ENCODE measurements at regions not wholly inside any gene's neighbourhood (a gene's known extent, or its start where the extent isn't known, plus 50 kb on each side); places are given as distances from the start of the nearest gene placed in this dataset.

DNA sequence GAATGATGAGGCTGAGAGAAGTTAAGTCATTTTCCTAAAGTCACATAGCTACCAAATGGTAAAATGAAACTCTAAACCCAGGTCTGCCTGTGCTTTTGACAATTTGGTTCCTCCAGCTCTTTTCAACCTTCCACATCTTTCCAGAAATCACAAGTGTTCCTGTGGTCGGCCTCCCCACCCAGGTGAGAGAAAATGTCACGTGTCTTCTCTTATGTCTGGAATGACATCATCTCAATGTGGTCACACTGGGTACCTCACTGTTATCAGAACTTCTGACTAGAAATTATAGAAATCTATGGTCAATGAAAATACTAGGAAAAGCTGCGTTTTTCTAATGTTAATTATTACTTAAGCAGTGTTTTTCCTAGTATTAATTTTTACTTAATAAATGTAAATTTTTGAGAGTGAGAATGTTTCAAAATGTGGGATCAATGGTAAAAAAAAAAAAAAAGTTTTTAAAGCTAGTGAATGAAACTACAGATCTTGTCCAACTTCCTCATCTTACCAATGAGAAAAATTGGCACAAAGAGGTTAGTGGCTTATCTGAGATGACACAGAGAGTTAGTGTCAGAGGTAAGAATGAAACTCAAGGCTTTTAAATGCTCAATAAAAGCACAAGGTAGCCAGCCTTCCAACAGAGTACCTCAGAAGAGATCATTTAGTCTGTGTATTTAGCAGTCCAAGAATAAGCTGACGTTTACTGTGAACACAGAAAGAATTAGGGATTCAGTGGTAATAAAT, 228.7 kb upstream of the NR4A3 start:
- no peaks in the 10 kb centered on the region for H3K9me3 ChIP-seq (ENCODE audit: control insufficient read depth in 2 of 3, insufficient read depth in 1 of 3, low read length in 3 of 3)
- DNase-seq (no peak), FAIRE-seq (no peak)
- H3K9ac ChIP-seq (ENCODE audit: low read length in 3 of 3), result no peak overlapping the region
- no peaks in the 10 kb centered on the region for H3K36me3 ChIP-seq (ENCODE audit: control insufficient read depth in 2 of 3, insufficient read depth in 3 of 3, low read length in 3 of 3)
- intact Hi-C loops (cut with DNase I), result no loop called here
- no peaks in the 10 kb centered on the region for H3K27me3 ChIP-seq (ENCODE audit: control insufficient read depth, insufficient read depth, low read length)
- no peak overlapping the region for H3K4me3 ChIP-seq (ENCODE audit: low read length in 3 of 3)
- TF ChIP-seq, protein P1, sequence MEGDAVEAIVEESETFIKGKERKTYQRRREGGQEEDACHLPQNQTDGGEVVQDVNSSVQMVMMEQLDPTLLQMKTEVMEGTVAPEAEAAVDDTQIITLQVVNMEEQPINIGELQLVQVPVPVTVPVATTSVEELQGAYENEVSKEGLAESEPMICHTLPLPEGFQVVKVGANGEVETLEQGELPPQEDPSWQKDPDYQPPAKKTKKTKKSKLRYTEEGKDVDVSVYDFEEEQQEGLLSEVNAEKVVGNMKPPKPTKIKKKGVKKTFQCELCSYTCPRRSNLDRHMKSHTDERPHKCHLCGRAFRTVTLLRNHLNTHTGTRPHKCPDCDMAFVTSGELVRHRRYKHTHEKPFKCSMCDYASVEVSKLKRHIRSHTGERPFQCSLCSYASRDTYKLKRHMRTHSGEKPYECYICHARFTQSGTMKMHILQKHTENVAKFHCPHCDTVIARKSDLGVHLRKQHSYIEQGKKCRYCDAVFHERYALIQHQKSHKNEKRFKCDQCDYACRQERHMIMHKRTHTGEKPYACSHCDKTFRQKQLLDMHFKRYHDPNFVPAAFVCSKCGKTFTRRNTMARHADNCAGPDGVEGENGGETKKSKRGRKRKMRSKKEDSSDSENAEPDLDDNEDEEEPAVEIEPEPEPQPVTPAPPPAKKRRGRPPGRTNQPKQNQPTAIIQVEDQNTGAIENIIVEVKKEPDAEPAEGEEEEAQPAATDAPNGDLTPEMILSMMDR (IDR thresholded peaks at IDR 0.05; ENCODE audit: borderline replicate concordance, extremely low read depth, insufficient read depth), result no peak
- H3K27ac ChIP-seq (ENCODE audit: low read depth in 2 of 2, low read length in 2 of 2), result no peak overlapping the region
- H3K4me1 ChIP-seq (ENCODE audit: control insufficient read depth in 2 of 3, insufficient read depth in 2 of 3, low read depth in 1 of 3, low read length in 3 of 3), result no peaks in the 10 kb centered on the region

DNA sequence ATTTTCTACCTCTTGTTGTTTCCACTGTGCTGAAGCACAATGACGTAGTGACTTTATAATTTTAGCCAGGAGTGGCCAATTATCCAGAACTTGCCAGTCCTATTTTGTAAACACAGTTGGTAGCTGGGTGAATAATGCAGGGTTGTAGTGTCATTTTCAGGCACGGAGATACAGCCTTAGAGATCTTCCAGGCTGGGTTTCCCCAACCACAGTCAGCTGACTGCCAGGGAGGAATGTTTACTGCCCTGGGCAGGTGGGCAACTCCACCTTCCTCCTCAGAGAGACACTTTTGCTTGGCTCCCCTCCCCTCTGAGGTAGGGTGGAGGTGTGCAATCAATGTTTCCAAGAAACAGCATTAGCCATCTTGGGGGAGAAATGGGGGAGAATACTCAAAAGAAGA, 228.1 kb upstream of the NR4A3 start:
- TF ChIP-seq, protein P1 (IDR thresholded peaks at IDR 0.05; ENCODE audit: borderline replicate concordance, extremely low read depth, insufficient read depth), result no peak
- DNase-seq, result no peak
- intact Hi-C loops (cut with DNase I), result no loop called here
- Histone ChIP-seq H3K36me3 (ENCODE audit: control insufficient read depth in 2 of 3, insufficient read depth in 3 of 3, low read length in 3 of 3) (no peaks in the 10 kb centered on the region), H3K9me3 (ENCODE audit: control insufficient read depth in 2 of 3, insufficient read depth in 1 of 3, low read length in 3 of 3) (no peaks in the 10 kb centered on the region), H3K9ac (ENCODE audit: low read length in 3 of 3) (no peak overlapping the region), H3K27me3 (ENCODE audit: control insufficient read depth, insufficient read depth, low read length) (no peaks in the 10 kb centered on the region), H3K27ac (ENCODE audit: low read depth in 2 of 2, low read length in 2 of 2) (no peak overlapping the region), H3K4me1 (ENCODE audit: control insufficient read depth in 2 of 3, insufficient read depth in 2 of 3, low read depth in 1 of 3, low read length in 3 of 3) (no peaks in the 10 kb centered on the region), H3K4me3 (ENCODE audit: low read length in 3 of 3) (no peak overlapping the region)
- no peak for FAIRE-seq

DNA sequence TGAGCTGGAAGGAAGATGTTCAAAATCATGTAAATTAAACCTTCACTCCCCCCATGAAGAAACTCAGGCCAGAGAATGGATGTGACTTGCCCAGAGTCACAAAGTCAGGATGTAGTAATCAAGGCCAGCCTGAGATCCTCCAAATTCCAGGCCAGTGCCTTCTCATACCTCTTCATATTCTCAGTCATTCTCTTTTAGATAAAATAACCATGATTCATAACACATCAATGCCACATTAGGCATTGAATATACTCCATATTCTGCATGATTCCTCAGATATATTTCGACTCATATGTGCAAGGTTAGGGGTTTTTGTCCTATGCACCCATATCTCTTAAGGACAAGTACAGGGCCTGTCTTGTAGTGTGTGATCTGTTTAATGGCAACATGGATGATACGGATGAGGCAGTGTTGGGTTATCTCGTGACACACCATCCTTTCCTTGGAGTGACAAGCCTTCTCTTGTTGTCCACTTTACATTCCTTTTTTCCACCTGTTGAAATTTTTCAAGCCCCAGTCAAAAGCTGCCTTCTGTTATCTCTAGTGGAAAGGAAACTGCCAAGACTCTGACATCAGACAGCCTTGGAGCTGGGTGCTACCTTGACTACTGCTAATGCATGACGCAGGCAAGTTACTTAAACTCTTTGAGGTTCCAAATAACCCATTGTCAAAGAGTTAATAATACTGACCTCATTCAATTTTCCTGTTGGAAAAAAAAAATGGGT, 227.5 kb upstream of the NR4A3 start:
- no peak for FAIRE-seq
- intact Hi-C loops (cut with DNase I), result no loop called here

More for the DNA sequence above, 227.5 kb upstream of the NR4A3 start:
- Histone ChIP-seq H3K9me3 (ENCODE audit: control insufficient read depth in 2 of 3, insufficient read depth in 1 of 3, low read length in 3 of 3) (no peaks in the 10 kb centered on the region), H3K36me3 (ENCODE audit: control insufficient read depth in 2 of 3, insufficient read depth in 3 of 3, low read length in 3 of 3) (no peaks in the 10 kb centered on the region), H3K4me3 (ENCODE audit: low read length in 3 of 3) (no peak overlapping the region), H3K27ac (ENCODE audit: low read depth in 2 of 2, low read length in 2 of 2) (no peak overlapping the region), H3K9ac (ENCODE audit: low read length in 3 of 3) (no peak overlapping the region), H3K27me3 (ENCODE audit: control insufficient read depth, insufficient read depth, low read length) (no peaks in the 10 kb centered on the region), H3K4me1 (ENCODE audit: control insufficient read depth in 2 of 3, insufficient read depth in 2 of 3, low read depth in 1 of 3, low read length in 3 of 3) (no peaks in the 10 kb centered on the region)
- DNase-seq, result no peak
- TF ChIP-seq, protein P1 (IDR thresholded peaks at IDR 0.05; ENCODE audit: borderline replicate concordance, extremely low read depth, insufficient read depth), result no peak

All from kidney (tissue), 13 donors.